ENCODE measurements at regions not wholly inside any gene's neighbourhood (a gene's known extent, or its start where the extent isn't known, plus 50 kb on each side); places are given as distances from the start of the nearest gene placed in this dataset.

DNA sequence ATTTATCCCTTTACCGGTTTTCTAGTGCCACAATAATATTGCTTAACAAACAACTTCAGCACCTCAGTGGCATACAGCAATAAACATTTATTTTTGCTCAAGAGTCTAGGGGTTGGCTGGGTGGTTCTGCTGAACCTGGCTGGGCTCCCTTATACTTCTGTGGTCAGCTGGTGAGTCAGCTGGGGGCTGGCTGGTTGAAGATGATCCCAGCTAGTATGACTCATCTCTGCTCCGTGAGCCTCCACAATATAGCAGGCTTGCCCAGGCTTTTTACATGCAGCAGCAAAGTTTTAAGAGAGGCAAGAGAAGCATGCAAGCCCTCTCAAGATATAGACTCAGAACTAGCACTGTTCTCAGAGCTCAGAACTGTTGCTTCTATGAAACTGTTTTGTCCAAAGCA, 523.5 kb upstream of the CLINT1 start:
- TF ChIP-seq, protein P1, sequence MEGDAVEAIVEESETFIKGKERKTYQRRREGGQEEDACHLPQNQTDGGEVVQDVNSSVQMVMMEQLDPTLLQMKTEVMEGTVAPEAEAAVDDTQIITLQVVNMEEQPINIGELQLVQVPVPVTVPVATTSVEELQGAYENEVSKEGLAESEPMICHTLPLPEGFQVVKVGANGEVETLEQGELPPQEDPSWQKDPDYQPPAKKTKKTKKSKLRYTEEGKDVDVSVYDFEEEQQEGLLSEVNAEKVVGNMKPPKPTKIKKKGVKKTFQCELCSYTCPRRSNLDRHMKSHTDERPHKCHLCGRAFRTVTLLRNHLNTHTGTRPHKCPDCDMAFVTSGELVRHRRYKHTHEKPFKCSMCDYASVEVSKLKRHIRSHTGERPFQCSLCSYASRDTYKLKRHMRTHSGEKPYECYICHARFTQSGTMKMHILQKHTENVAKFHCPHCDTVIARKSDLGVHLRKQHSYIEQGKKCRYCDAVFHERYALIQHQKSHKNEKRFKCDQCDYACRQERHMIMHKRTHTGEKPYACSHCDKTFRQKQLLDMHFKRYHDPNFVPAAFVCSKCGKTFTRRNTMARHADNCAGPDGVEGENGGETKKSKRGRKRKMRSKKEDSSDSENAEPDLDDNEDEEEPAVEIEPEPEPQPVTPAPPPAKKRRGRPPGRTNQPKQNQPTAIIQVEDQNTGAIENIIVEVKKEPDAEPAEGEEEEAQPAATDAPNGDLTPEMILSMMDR (IDR thresholded peaks at IDR 0.05; ENCODE audit: low read length) = no peak
- TF ChIP-seq EZH2 (optimal IDR thresholded peaks at IDR 0.05; ENCODE audit: low read depth, low read length) = no peak

Measured in MM.1S (cell line).